ENCODE measurements at regions not wholly inside any gene's neighbourhood (a gene's known extent, or its start where the extent isn't known, plus 50 kb on each side); places are given as distances from the start of the nearest gene placed in this dataset.

DNA sequence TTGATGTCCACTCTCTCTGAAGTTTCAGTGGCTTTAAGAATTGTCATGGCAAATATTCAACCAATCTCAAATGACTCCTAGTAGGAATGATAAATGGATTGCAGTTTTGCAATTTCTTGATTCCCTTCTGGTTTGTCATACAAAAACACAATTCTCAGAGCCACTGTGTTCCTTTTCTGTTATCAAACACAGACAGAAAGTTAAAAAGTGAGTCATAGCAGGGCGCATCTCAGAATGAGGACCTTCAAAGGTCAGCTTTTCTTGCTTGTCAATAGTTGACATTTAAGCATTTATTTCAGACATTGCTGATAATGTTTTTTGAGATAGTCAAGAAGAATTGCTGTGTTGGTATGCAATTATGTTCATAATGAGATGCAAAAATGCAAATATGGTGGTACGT is 405.9 kb downstream of the NR2F2 start:
- no peak for DNase-seq (ENCODE audit: low spot score)

- no peak for DNase-seq (ENCODE audit: low spot score)
Observed at GRCh38 chr15:96737408-96737807, 406.9 kb downstream of the NR2F2 start.

DNA sequence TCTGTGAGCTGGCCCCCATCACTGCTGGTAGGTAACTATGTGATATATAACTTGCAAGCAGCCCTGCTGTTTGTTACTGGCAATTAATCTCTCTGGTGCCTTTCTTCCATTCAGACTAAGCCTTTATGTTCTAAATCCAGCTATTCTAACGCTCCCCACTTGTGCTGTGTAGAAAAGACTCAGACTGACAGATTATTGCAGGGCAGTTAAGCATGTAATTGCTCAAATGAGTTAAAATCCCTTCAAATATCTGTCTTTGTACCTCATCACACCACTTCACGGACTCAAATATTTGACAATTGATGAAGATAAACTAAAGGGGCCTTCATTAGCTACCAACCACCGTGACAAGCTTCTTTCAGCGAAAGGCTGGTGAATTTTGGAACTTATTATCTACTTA is 416.2 kb downstream of the NR2F2 start:
- DNase-seq (ENCODE audit: low spot score), result no peak

DNA sequence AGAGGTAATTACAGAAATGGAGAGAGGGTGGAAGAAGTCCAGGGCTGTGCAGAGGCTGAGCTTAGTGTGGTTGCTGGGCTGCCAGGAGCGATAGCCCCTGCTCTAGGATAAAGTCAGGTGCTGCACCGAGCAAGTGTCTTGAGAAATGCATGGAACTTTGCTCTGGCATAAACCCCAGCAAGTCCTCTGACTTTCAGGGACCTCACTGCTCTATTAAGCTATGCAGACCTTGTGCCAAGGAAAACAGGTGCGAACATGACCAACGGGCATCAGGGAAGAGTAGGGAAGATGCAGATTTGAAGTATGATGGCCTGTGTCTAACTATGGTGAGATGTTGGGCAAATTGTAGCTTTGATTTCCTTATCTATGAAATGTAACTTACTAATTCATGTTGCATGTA is 416.8 kb downstream of the NR2F2 start:
- DNase-seq (ENCODE audit: low spot score), result no peak

- no peak for DNase-seq (ENCODE audit: low spot score)
Observed at GRCh38 chr15:96750361-96750760, 419.9 kb downstream of the NR2F2 start.

GRCh38 chr15:96756146-96756545 is 425.6 kb downstream of the NR2F2 start:
- no peak for DNase-seq (ENCODE audit: low spot score)

- no peak for DNase-seq (ENCODE audit: low spot score)
Observed at GRCh38 chr15:96756656-96757055, 426.2 kb downstream of the NR2F2 start.

DNA sequence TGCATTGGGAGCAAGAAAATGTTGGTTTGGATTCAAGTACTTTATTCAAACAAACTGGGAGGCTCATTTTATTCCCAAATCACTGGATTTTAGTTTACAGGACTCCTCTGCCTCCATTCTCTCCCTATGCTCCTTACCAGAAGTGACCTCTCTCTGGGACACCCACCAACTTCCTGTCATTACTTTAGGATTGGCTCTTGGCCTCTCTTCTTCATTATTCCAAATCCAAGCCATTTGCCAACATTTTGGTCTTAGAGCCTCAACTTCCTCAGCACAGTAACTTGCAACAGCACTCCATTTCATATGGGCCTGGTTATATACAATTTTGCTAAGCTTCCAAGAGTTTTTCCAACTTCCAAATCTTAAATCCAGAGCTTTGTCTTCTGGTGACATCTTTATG is 432.1 kb downstream of the NR2F2 start:
- no peak for DNase-seq (ENCODE audit: low spot score)

DNA sequence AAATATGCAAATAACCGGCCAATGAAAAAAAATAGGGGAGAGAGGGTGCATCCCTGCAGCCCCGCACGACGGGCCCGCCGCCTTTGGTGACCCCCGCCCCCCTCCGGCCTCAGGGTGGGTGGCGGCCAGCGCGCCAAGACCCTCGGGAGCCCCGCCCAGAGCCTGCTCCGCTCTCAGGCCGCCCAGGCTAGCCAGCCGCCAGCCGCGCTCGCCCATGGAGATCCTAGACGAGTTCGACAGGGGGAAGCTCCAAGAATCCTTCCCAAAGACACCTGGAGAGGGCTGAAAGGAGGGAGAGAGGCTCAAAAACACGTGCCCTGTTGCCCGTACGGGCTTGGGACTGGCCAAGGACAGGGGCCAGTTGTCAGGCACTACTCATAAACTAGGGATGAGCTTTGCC is 434.0 kb downstream of the NR2F2 start:
- DNase-seq (ENCODE audit: low spot score), result no peak

- no peak for DNase-seq (ENCODE audit: low spot score)
Observed at GRCh38 chr15:96764946-96765345, 434.4 kb downstream of the NR2F2 start.

GRCh38 chr15:96766366-96766765 is 435.9 kb downstream of the NR2F2 start:
- DNase-seq (ENCODE audit: low spot score), result no peak

GRCh38 chr15:96767703-96768434 is 437.4 kb downstream of the NR2F2 start:
- no peak for DNase-seq (ENCODE audit: low spot score)

DNA sequence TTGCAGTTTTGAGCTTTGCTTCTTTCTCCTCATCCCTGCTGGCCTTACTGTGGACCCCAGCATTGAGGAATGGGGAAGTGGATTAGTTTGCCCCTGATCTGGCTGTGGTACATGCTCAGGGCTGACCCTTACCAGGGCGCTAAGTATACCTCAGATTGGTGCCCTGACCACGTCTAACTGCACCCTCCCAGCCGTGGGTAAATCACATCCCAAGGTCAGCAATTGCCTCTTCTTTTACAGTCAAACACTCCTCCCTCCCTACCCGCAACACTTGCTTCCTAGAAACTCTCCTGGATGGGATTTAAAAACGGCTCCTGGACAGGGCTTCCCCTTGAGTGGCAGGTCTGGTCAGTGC is 437.9 kb downstream of the NR2F2 start:
- no peak for DNase-seq (ENCODE audit: low spot score)

DNA sequence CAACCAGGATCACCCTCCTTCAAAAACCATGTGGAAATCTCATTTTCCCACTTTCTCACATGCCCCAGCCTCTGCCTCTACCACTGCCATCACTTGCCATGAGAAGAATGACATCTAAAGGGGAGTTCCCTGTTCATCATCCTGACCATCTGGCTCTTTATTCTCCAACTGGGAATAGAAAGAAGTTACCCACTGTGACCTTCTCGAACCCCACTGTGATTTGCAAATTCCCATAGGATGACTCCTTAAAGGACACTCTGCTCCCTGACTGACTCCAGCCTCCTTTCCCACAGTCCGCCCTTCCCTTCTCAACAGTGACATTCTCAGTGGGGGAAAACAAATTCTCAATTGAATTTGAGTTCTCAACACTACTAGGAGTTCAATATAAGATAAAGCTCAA is 440.5 kb downstream of the NR2F2 start:
- DNase-seq (ENCODE audit: low spot score), result no peak

GRCh38 chr15:96774216-96774615 is 443.7 kb downstream of the NR2F2 start:
- no peak for DNase-seq (ENCODE audit: low spot score)

GRCh38 chr15:96783746-96784145 is 453.2 kb downstream of the NR2F2 start:
- DNase-seq (ENCODE audit: low spot score), result no peak

GRCh38 chr15:96790004-96790403 is 459.5 kb downstream of the NR2F2 start:
- no peak for DNase-seq (ENCODE audit: low spot score)

- DNase-seq (ENCODE audit: low spot score), result no peak
Observed at GRCh38 chr15:96792216-96792615, 461.7 kb downstream of the NR2F2 start.

GRCh38 chr15:96796841-96797240 is 466.3 kb downstream of the NR2F2 start:
- no peak for DNase-seq (ENCODE audit: low spot score)

- DNase-seq (ENCODE audit: low spot score), result no peak
Observed at GRCh38 chr15:96801576-96802150, 471.2 kb downstream of the NR2F2 start.

GRCh38 chr15:96802611-96803255 is 472.2 kb downstream of the NR2F2 start:
- DNase-seq (ENCODE audit: low spot score), result no peak

DNA sequence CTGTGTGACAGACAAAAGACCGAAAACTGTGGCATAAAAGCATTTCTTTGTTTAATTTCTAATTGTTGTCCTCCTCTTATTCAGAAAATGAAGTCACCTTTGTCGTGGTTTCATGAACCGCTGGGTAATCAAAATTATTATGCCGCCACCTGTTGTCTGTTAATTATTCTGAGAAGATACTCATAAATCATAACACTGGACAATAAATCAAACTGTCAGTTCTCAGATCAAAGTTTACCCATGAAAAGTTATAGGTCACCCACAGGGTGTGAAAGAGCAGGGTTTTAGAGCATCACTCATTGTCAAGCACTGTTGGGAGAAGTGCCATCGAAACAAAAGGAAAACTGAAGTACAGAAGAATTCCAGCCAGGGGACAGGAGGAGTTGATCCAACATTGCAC is 474.3 kb downstream of the NR2F2 start:
- DNase-seq (ENCODE audit: low spot score), result no peak

- no peak for DNase-seq (ENCODE audit: low spot score)
Observed at GRCh38 chr15:96807361-96807760, 476.9 kb downstream of the NR2F2 start.

DNA sequence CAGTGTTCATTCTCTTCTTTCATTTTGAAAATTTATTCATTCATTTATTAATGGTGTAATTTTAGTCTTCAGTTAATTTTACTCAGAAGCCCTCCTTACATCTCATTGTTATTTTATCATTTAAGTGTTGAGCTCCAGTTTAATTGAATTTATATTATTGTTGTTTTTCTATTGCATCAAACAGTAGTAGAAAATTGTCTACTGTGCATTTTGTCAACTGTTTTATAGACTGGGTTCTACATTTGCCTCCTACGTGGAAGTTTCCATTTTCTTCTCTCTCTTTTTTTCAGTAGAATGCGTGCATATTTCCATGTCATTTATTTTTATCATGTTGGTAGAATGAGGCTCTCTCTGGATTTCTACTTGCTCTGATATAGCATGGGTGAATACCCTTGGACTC is 487.4 kb downstream of the NR2F2 start:
- DNase-seq (ENCODE audit: low spot score), result no peak
